ENCODE measurements at regions not wholly inside any gene's neighbourhood (a gene's known extent, or its start where the extent isn't known, plus 50 kb on each side); places are given as distances from the start of the nearest gene placed in this dataset.
"Not testable (repeated sequence)": the region's sequence is repeated elsewhere in the genome, so short reads cannot be mapped to it uniquely, and the experiment has no call there.

GRCh38 chr9:94191706-94192105 is 67.4 kb upstream of the ZNF169 start:
- not testable (repeated sequence) for DNase-seq

GRCh38 chr9:94198414-94198813 is 60.7 kb upstream of the ZNF169 start:
- no peak for DNase-seq

- DNase-seq: no peak
Measured at GRCh38 chr9:94199776-94200175, 59.3 kb upstream of the ZNF169 start.

GRCh38 chr9:94204174-94204573 is 54.9 kb upstream of the ZNF169 start:
- no peak for DNase-seq

GRCh38 chr9:94207781-94208180 is 51.3 kb upstream of the ZNF169 start:
- DNase-seq: no peak

Data from activated effector memory CD4-positive, alpha-beta T cell treated with Interleukin-2 at 50 U/mL for 16 hours (primary cell).